ENCODE measurements at regions not wholly inside any gene's neighbourhood (a gene's known extent, or its start where the extent isn't known, plus 50 kb on each side); places are given as distances from the start of the nearest gene placed in this dataset.

- no peak for TF ChIP-seq CTCF (IDR thresholded peaks at IDR 0.05; ENCODE audit: low read depth, low read length, missing control alignments)
- DNase-seq (ENCODE audit: low read depth) = no peak
- no peak overlapping the region for H3K4me3 ChIP-seq (ENCODE audit: low read depth, low read length)
These were observed 333.4 kb downstream of the MAF start for GRCh38 chr16:79267146-79267545.

- H3K4me3 ChIP-seq (ENCODE audit: low read depth, low read length) = no peak overlapping the region
- TF ChIP-seq CTCF (IDR thresholded peaks at IDR 0.05; ENCODE audit: low read depth, low read length, missing control alignments) = no peak
- DNase-seq (ENCODE audit: low read depth) = no peak
These were observed 334.8 kb downstream of the MAF start for GRCh38 chr16:79265701-79266100.

- H3K4me3 ChIP-seq (ENCODE audit: low read depth, low read length) = no peak overlapping the region
- DNase-seq (ENCODE audit: low read depth) = no peak
- TF ChIP-seq CTCF (IDR thresholded peaks at IDR 0.05; ENCODE audit: low read depth, low read length, missing control alignments) = no peak
These were observed 335.3 kb downstream of the MAF start for GRCh38 chr16:79265196-79265595.

GRCh38 chr16:79264237-79265109 lies 336.1 kb downstream of the MAF start:
- TF ChIP-seq CTCF (IDR thresholded peaks at IDR 0.05; ENCODE audit: low read depth, low read length, missing control alignments) = no peak
- no peak for DNase-seq (ENCODE audit: low read depth)
- no peak overlapping the region for H3K4me3 ChIP-seq (ENCODE audit: low read depth, low read length)

- TF ChIP-seq CTCF (IDR thresholded peaks at IDR 0.05; ENCODE audit: low read depth, low read length, missing control alignments) = no peak
- no peak overlapping the region for H3K4me3 ChIP-seq (ENCODE audit: low read depth, low read length)
- DNase-seq (ENCODE audit: low read depth) = no peak
These were observed 337.1 kb downstream of the MAF start for GRCh38 chr16:79263425-79263824.

All from GM12864 (cell line).